Fibroblast of lung (primary cell): ENCODE measurements at regions not wholly inside any gene's neighbourhood (a gene's known extent, or its start where the extent isn't known, plus 50 kb on each side); places are given as distances from the start of the nearest gene placed in this dataset.

Source experiments
- CTCF ChIP-seq, 2 donors: IDR thresholded peaks in 1 of 2; conservative IDR thresholded peaks in 1 of 2; 1 replicate in 1 of 2; 2 replicates in 1 of 2; pipeline ENCODE4 v1.5.1; 2011 to 2012; ENCODE audit warnings: low read length in 2 of 2, control low read depth in 1 of 2, inconsistent platforms in 1 of 2, low read depth in 1 of 2, mild to moderate bottlenecking in 1 of 2
- EZH2 ChIP-seq: IDR thresholded peaks from 2 replicates; pipeline ENCODE4 v1.5.1; 2012; ENCODE audit warnings: low read length, control low read depth, mild to moderate bottlenecking; ENCODE audit errors: missing control alignments

GRCh38 chr13:66106246-66106645 lies 1123.9 kb downstream of the PCDH9 start:
- TF ChIP-seq CTCF (conservative IDR thresholded peaks at IDR 0.05 in 1 of 2, IDR thresholded peaks at IDR 0.05 in 1 of 2; ENCODE audit: low read depth in 1 of 2, low read length in 2 of 2) (no peak), EZH2 (no peak)
